SK-N-MC (cell line): ENCODE measurements at regions not wholly inside any gene's neighbourhood (a gene's known extent, or its start where the extent isn't known, plus 50 kb on each side); places are given as distances from the start of the nearest gene placed in this dataset.

Experiments used
- EZH2 ChIP-seq: fragments of 200-600 bp; sonication (generic); IDR thresholded peaks from one replicate; pipeline ENCODE4 v1.6.1; 2017; ENCODE audit warnings: antibody characterized with exemption
- POLR2AphosphoS5 ChIP-seq: IDR thresholded peaks from 2 replicates; pipeline ENCODE4 v1.6.1; 2012; ENCODE audit warnings: mild to moderate bottlenecking, low read depth, low read length, borderline replicate concordance

GRCh38 chr14:30225176-30225575 is 297.5 kb upstream of the PRKD1 start:
- TF ChIP-seq POLR2AphosphoS5 (no peak), EZH2 (no peak)
